NCI-H2196 treated with DMSO at 0.1 percent for 48 hours (cell line): ENCODE measurements at regions not wholly inside any gene's neighbourhood (a gene's known extent, or its start where the extent isn't known, plus 50 kb on each side); places are given as distances from the start of the nearest gene placed in this dataset.
"Not testable (repeated sequence)": the region's sequence is repeated elsewhere in the genome, so short reads cannot be mapped to it uniquely, and the experiment has no call there.

Experiments used
- DNase-seq: peaks from one replicate; lab custom pipeline; 2025; ENCODE audit not compliant: unreplicated experiment; lab: John Stamatoyannopoulos, UW

GRCh38 chr9:15113288-15113687 is 193.7 kb downstream of the TTC39B start:
- DNase-seq = no peak

GRCh38 chr9:15111071-15111470 is 195.9 kb downstream of the TTC39B start:
- no peak for DNase-seq

GRCh38 chr9:15104826-15105420 is 194.7 kb upstream of the FREM1 start:
- peak; percentile 70 for DNase-seq

GRCh38 chr9:15103290-15103689 is 193.1 kb upstream of the FREM1 start:
- DNase-seq = no peak

- no peak for DNase-seq
These were observed 190.9 kb upstream of the FREM1 start for GRCh38 chr9:15101095-15101494.

GRCh38 chr9:15100571-15100970 is 190.3 kb upstream of the FREM1 start:
- DNase-seq = no peak

GRCh38 chr9:15096972-15097371 is 186.7 kb upstream of the FREM1 start:
- no peak for DNase-seq

GRCh38 chr9:15086778-15087324 is 176.6 kb upstream of the FREM1 start:
- no peak for DNase-seq

GRCh38 chr9:15086156-15086763 is 176.0 kb upstream of the FREM1 start:
- no peak for DNase-seq

- DNase-seq = no peak
These were observed 171.0 kb upstream of the FREM1 start for GRCh38 chr9:15081021-15081753.

- no peak for DNase-seq
These were observed 170.2 kb upstream of the FREM1 start for GRCh38 chr9:15080401-15080800.

- no peak for DNase-seq
These were observed 169.8 kb upstream of the FREM1 start for GRCh38 chr9:15079989-15080388.

- DNase-seq = no peak
These were observed 167.9 kb upstream of the FREM1 start for GRCh38 chr9:15077946-15078729.

- no peak for DNase-seq
These were observed 163.4 kb upstream of the FREM1 start for GRCh38 chr9:15073620-15074019.

GRCh38 chr9:15070716-15071115 is 160.5 kb upstream of the FREM1 start:
- DNase-seq = no peak

GRCh38 chr9:15069106-15069505 is 158.9 kb upstream of the FREM1 start:
- DNase-seq = no peak

GRCh38 chr9:15068261-15068660 is 158.0 kb upstream of the FREM1 start:
- DNase-seq = no peak

GRCh38 chr9:15059003-15059402 is 148.8 kb upstream of the FREM1 start:
- no peak for DNase-seq

- no peak for DNase-seq
These were observed 148.0 kb upstream of the FREM1 start for GRCh38 chr9:15058236-15058635.

- DNase-seq = not testable (repeated sequence)
These were observed 145.1 kb upstream of the FREM1 start for GRCh38 chr9:15055284-15055683.

- no peak for DNase-seq
These were observed 138.5 kb upstream of the FREM1 start for GRCh38 chr9:15048772-15049171.
